OCI-LY3 (cell line): ENCODE measurements at regions not wholly inside any gene's neighbourhood (a gene's known extent, or its start where the extent isn't known, plus 50 kb on each side); places are given as distances from the start of the nearest gene placed in this dataset.

Experiments used
- EZH2phosphoT487 ChIP-seq: fragments of 200-600 bp; shearing (Covaris generic); IDR thresholded peaks from 2 replicates; pipeline ENCODE4 v1.6.1; 2018; ENCODE audit warnings: antibody characterized with exemption, mixed run types, low read depth
- TF ChIP-seq, protein P1 (sequence below): fragments of 200-600, 300-600 bp; sonication (generic); IDR thresholded peaks from 2 replicates; pipeline ENCODE4 v1.5.1; 2014; ENCODE audit warnings: antibody characterized with exemption, low read length, low read depth

GRCh38 chr6:33950472-33950881, 146.7 kb upstream of the MLN start:
- TF ChIP-seq, protein P1, sequence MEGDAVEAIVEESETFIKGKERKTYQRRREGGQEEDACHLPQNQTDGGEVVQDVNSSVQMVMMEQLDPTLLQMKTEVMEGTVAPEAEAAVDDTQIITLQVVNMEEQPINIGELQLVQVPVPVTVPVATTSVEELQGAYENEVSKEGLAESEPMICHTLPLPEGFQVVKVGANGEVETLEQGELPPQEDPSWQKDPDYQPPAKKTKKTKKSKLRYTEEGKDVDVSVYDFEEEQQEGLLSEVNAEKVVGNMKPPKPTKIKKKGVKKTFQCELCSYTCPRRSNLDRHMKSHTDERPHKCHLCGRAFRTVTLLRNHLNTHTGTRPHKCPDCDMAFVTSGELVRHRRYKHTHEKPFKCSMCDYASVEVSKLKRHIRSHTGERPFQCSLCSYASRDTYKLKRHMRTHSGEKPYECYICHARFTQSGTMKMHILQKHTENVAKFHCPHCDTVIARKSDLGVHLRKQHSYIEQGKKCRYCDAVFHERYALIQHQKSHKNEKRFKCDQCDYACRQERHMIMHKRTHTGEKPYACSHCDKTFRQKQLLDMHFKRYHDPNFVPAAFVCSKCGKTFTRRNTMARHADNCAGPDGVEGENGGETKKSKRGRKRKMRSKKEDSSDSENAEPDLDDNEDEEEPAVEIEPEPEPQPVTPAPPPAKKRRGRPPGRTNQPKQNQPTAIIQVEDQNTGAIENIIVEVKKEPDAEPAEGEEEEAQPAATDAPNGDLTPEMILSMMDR, result no peak
- no peak for TF ChIP-seq EZH2phosphoT487
